ENCODE measurements at regions not wholly inside any gene's neighbourhood (a gene's known extent, or its start where the extent isn't known, plus 50 kb on each side); places are given as distances from the start of the nearest gene placed in this dataset.

GRCh38 chr2:58665154-58665553, 424.0 kb upstream of the FANCL start:
- DNase-seq (ENCODE audit: low spot score): no peak
- no peak for TF ChIP-seq CTCF (IDR thresholded peaks at IDR 0.05; ENCODE audit: unreplicated experiment)
- peaks cover 2% of the 10 kb centered on the region for H3K27me3 Mint-ChIP-seq (ENCODE audit: unreplicated experiment)
- no peaks in the 10 kb centered on the region for H3K4me1 Mint-ChIP-seq (ENCODE audit: unreplicated experiment)
- H3K4me3 Mint-ChIP-seq (ENCODE audit: unreplicated experiment): no peak overlapping the region
- H3K27ac Mint-ChIP-seq (ENCODE audit: unreplicated experiment): no peak overlapping the region
- H3K9me3 Mint-ChIP-seq (ENCODE audit: unreplicated experiment): no peaks in the 10 kb centered on the region
- no peaks in the 10 kb centered on the region for H3K36me3 Mint-ChIP-seq (ENCODE audit: low read depth, unreplicated experiment)

GRCh38 chr2:58664523-58665151, 423.5 kb upstream of the FANCL start:
- H3K27me3 Mint-ChIP-seq (ENCODE audit: unreplicated experiment): peaks cover 2% of the 10 kb centered on the region
- no peak overlapping the region for H3K27ac Mint-ChIP-seq (ENCODE audit: unreplicated experiment)
- H3K4me1 Mint-ChIP-seq (ENCODE audit: unreplicated experiment): no peaks in the 10 kb centered on the region
- no peak for DNase-seq (ENCODE audit: low spot score)
- H3K4me3 Mint-ChIP-seq (ENCODE audit: unreplicated experiment): no peak overlapping the region
- TF ChIP-seq CTCF (IDR thresholded peaks at IDR 0.05; ENCODE audit: unreplicated experiment): no peak
- H3K36me3 Mint-ChIP-seq (ENCODE audit: low read depth, unreplicated experiment): no peaks in the 10 kb centered on the region
- H3K9me3 Mint-ChIP-seq (ENCODE audit: unreplicated experiment): no peaks in the 10 kb centered on the region

GRCh38 chr2:58660046-58660445, 418.9 kb upstream of the FANCL start:
- TF ChIP-seq CTCF (IDR thresholded peaks at IDR 0.05; ENCODE audit: unreplicated experiment): no peak

GRCh38 chr2:58655152-58655551, 414.0 kb upstream of the FANCL start:
- DNase-seq (ENCODE audit: low spot score): no peak

More at GRCh38 chr2:58660046-58660445, 418.9 kb upstream of the FANCL start:
- Mint-ChIP-seq H3K27me3 (ENCODE audit: unreplicated experiment) (no peaks in the 10 kb centered on the region), H3K9me3 (ENCODE audit: unreplicated experiment) (no peaks in the 10 kb centered on the region), H3K4me3 (ENCODE audit: unreplicated experiment) (no peak overlapping the region), H3K27ac (ENCODE audit: unreplicated experiment) (no peak overlapping the region), H3K4me1 (ENCODE audit: unreplicated experiment) (no peaks in the 10 kb centered on the region), H3K36me3 (ENCODE audit: low read depth, unreplicated experiment) (no peaks in the 10 kb centered on the region)
- no peak for DNase-seq (ENCODE audit: low spot score)

More at GRCh38 chr2:58655152-58655551, 414.0 kb upstream of the FANCL start:
- Mint-ChIP-seq H3K4me1 (ENCODE audit: unreplicated experiment) (no peaks in the 10 kb centered on the region), H3K27ac (ENCODE audit: unreplicated experiment) (no peak overlapping the region), H3K36me3 (ENCODE audit: low read depth, unreplicated experiment) (no peaks in the 10 kb centered on the region), H3K27me3 (ENCODE audit: unreplicated experiment) (no peaks in the 10 kb centered on the region), H3K4me3 (ENCODE audit: unreplicated experiment) (no peak overlapping the region), H3K9me3 (ENCODE audit: unreplicated experiment) (no peaks in the 10 kb centered on the region)
- no peak for TF ChIP-seq CTCF (IDR thresholded peaks at IDR 0.05; ENCODE audit: unreplicated experiment)
